ENCODE measurements at regions not wholly inside any gene's neighbourhood (a gene's known extent, or its start where the extent isn't known, plus 50 kb on each side); places are given as distances from the start of the nearest gene placed in this dataset.
"Not testable (repeated sequence)": the region's sequence is repeated elsewhere in the genome, so short reads cannot be mapped to it uniquely, and the experiment has no call there.

GRCh38 chr5:104831515-104831914 is 1268.9 kb upstream of the NUDT12 start:
- H3K36me3 Mint-ChIP-seq (ENCODE audit: low read depth); CTCF ChIA-PET; H3K27me3 Mint-ChIP-seq (ENCODE audit: low read depth); H3K27ac Mint-ChIP-seq; intact Hi-C loops (cut with micrococcal nuclease); H3K4me3 Mint-ChIP-seq; H3K4me1 Mint-ChIP-seq (ENCODE audit: low read depth); H3K9me3 Mint-ChIP-seq; DNase-seq: not testable (repeated sequence)

GRCh38 chr5:104821606-104822005 is 1259.0 kb upstream of the NUDT12 start:
- CTCF ChIA-PET: no interaction called here
- H3K9me3 Mint-ChIP-seq: no peaks in the 10 kb centered on the region
- H3K36me3 Mint-ChIP-seq (ENCODE audit: low read depth): no peaks in the 10 kb centered on the region
- no peak overlapping the region for H3K4me3 Mint-ChIP-seq
- H3K4me1 Mint-ChIP-seq (ENCODE audit: low read depth): no peaks in the 10 kb centered on the region
- intact Hi-C loops (cut with micrococcal nuclease): no loop called here
- DNase-seq: no peak
- H3K27ac Mint-ChIP-seq: no peak overlapping the region
- H3K27me3 Mint-ChIP-seq (ENCODE audit: low read depth): no peaks in the 10 kb centered on the region

GRCh38 chr5:104817127-104817526 is 1254.5 kb upstream of the NUDT12 start:
- CTCF ChIA-PET: no interaction called here
- peaks cover 6% of the 10 kb centered on the region for H3K9me3 Mint-ChIP-seq
- no peak for DNase-seq
- intact Hi-C loops (cut with micrococcal nuclease): no loop called here
- H3K27me3 Mint-ChIP-seq (ENCODE audit: low read depth): no peaks in the 10 kb centered on the region
- H3K36me3 Mint-ChIP-seq (ENCODE audit: low read depth): no peaks in the 10 kb centered on the region
- no peaks in the 10 kb centered on the region for H3K4me1 Mint-ChIP-seq (ENCODE audit: low read depth)
- H3K4me3 Mint-ChIP-seq: no peak overlapping the region
- no peak overlapping the region for H3K27ac Mint-ChIP-seq

- Mint-ChIP-seq H3K4me1 (ENCODE audit: low read depth) (no peaks in the 10 kb centered on the region), H3K27me3 (ENCODE audit: low read depth) (no peaks in the 10 kb centered on the region), H3K4me3 (no peak overlapping the region), H3K27ac (no peak overlapping the region), H3K9me3 (peaks cover 6% of the 10 kb centered on the region), H3K36me3 (ENCODE audit: low read depth) (no peaks in the 10 kb centered on the region)
- DNase-seq: no peak
- CTCF ChIA-PET: no interaction called here
- intact Hi-C loops (cut with micrococcal nuclease): no loop called here
These were observed 1252.6 kb upstream of the NUDT12 start for GRCh38 chr5:104815212-104815611.

GRCh38 chr5:104800440-104801048 is 1238.0 kb upstream of the NUDT12 start:
- no peak for DNase-seq
- H3K4me1 Mint-ChIP-seq (ENCODE audit: low read depth): no peaks in the 10 kb centered on the region
- H3K36me3 Mint-ChIP-seq (ENCODE audit: low read depth): no peaks in the 10 kb centered on the region
- intact Hi-C loops (cut with micrococcal nuclease): no loop called here
- no peaks in the 10 kb centered on the region for H3K27me3 Mint-ChIP-seq (ENCODE audit: low read depth)
- H3K9me3 Mint-ChIP-seq: peaks cover 7% of the 10 kb centered on the region
- H3K27ac Mint-ChIP-seq: no peak overlapping the region
- no peak overlapping the region for H3K4me3 Mint-ChIP-seq
- CTCF ChIA-PET: no interaction called here

GRCh38 chr5:104793755-104794080 is 1231.1 kb upstream of the NUDT12 start:
- Mint-ChIP-seq H3K27me3 (ENCODE audit: low read depth) (no peaks in the 10 kb centered on the region), H3K9me3 (peaks cover 2% of the 10 kb centered on the region), H3K27ac (no peak overlapping the region), H3K4me1 (ENCODE audit: low read depth) (no peaks in the 10 kb centered on the region), H3K36me3 (ENCODE audit: low read depth) (no peaks in the 10 kb centered on the region), H3K4me3 (no peak overlapping the region)
- DNase-seq: no peak
- intact Hi-C loops (cut with micrococcal nuclease): no loop called here
- CTCF ChIA-PET: no interaction called here

- peaks cover 2% of the 10 kb centered on the region for H3K9me3 Mint-ChIP-seq
- no peak for DNase-seq
- H3K4me1 Mint-ChIP-seq (ENCODE audit: low read depth): no peaks in the 10 kb centered on the region
- no peak overlapping the region for H3K27ac Mint-ChIP-seq
- H3K4me3 Mint-ChIP-seq: no peak overlapping the region
- CTCF ChIA-PET: no interaction called here
- intact Hi-C loops (cut with micrococcal nuclease): no loop called here
- no peaks in the 10 kb centered on the region for H3K27me3 Mint-ChIP-seq (ENCODE audit: low read depth)
- no peaks in the 10 kb centered on the region for H3K36me3 Mint-ChIP-seq (ENCODE audit: low read depth)
These were observed 1230.6 kb upstream of the NUDT12 start for GRCh38 chr5:104793031-104793754.

GRCh38 chr5:104789366-104789765 is 1226.8 kb upstream of the NUDT12 start:
- Mint-ChIP-seq H3K4me3 (no peak overlapping the region), H3K4me1 (ENCODE audit: low read depth) (no peaks in the 10 kb centered on the region), H3K27ac (no peak overlapping the region), H3K27me3 (ENCODE audit: low read depth) (no peaks in the 10 kb centered on the region), H3K36me3 (ENCODE audit: low read depth) (peaks cover 1% of the 10 kb centered on the region), H3K9me3 (peaks cover 9% of the 10 kb centered on the region)
- intact Hi-C loops (cut with micrococcal nuclease): no loop called here
- no peak for DNase-seq
- CTCF ChIA-PET: no interaction called here

- H3K9me3 Mint-ChIP-seq: peaks cover 10% of the 10 kb centered on the region
- H3K27ac Mint-ChIP-seq: no peak overlapping the region
- CTCF ChIA-PET: no interaction called here
- H3K36me3 Mint-ChIP-seq (ENCODE audit: low read depth): peaks cover 1% of the 10 kb centered on the region
- intact Hi-C loops (cut with micrococcal nuclease): no loop called here
- H3K4me3 Mint-ChIP-seq: no peak overlapping the region
- no peak for DNase-seq
- no peaks in the 10 kb centered on the region for H3K4me1 Mint-ChIP-seq (ENCODE audit: low read depth)
- no peaks in the 10 kb centered on the region for H3K27me3 Mint-ChIP-seq (ENCODE audit: low read depth)
These were observed 1222.5 kb upstream of the NUDT12 start for GRCh38 chr5:104785097-104785496.

GRCh38 chr5:104774372-104774771 is 1211.8 kb upstream of the NUDT12 start:
- CTCF ChIA-PET: no interaction called here
- intact Hi-C loops (cut with micrococcal nuclease): no loop called here

GRCh38 chr5:104764197-104764596 is 1201.6 kb upstream of the NUDT12 start:
- CTCF ChIA-PET: interaction anchor here (0.7 kb wide), 1 partner anchor 17 kb away, joined by 3 read pairs; no protein-coding TSS in a partner anchor
- DNase-seq: no peak
- Mint-ChIP-seq H3K9me3 (peaks cover 3% of the 10 kb centered on the region), H3K36me3 (ENCODE audit: low read depth) (no peaks in the 10 kb centered on the region), H3K4me3 (no peak overlapping the region), H3K27me3 (ENCODE audit: low read depth) (no peaks in the 10 kb centered on the region), H3K4me1 (ENCODE audit: low read depth) (no peaks in the 10 kb centered on the region), H3K27ac (no peak overlapping the region)
- intact Hi-C loops (cut with micrococcal nuclease): no loop called here

More at GRCh38 chr5:104774372-104774771, 1211.8 kb upstream of the NUDT12 start:
- H3K27ac Mint-ChIP-seq: no peak overlapping the region
- H3K36me3 Mint-ChIP-seq (ENCODE audit: low read depth): peaks cover 1% of the 10 kb centered on the region
- H3K9me3 Mint-ChIP-seq: no peaks in the 10 kb centered on the region
- H3K27me3 Mint-ChIP-seq (ENCODE audit: low read depth): no peaks in the 10 kb centered on the region
- no peak overlapping the region for H3K4me3 Mint-ChIP-seq
- DNase-seq: no peak
- no peaks in the 10 kb centered on the region for H3K4me1 Mint-ChIP-seq (ENCODE audit: low read depth)

- Mint-ChIP-seq H3K4me3 (no peak overlapping the region), H3K4me1 (ENCODE audit: low read depth) (no peaks in the 10 kb centered on the region), H3K27ac (no peak overlapping the region), H3K36me3 (ENCODE audit: low read depth) (no peaks in the 10 kb centered on the region), H3K27me3 (ENCODE audit: low read depth) (no peaks in the 10 kb centered on the region), H3K9me3 (peaks cover 2% of the 10 kb centered on the region)
- intact Hi-C loops (cut with micrococcal nuclease): no loop called here
- no peak for DNase-seq
- CTCF ChIA-PET: interaction anchor here (0.8 kb wide), 1 partner anchor 267 kb away, joined by 3 read pairs; no protein-coding TSS in a partner anchor
These were observed 1200.6 kb upstream of the NUDT12 start for GRCh38 chr5:104763216-104763615.

- no peak for DNase-seq
- no peaks in the 10 kb centered on the region for H3K27me3 Mint-ChIP-seq (ENCODE audit: low read depth)
- H3K36me3 Mint-ChIP-seq (ENCODE audit: low read depth): no peaks in the 10 kb centered on the region
- H3K9me3 Mint-ChIP-seq: no peaks in the 10 kb centered on the region
- H3K4me1 Mint-ChIP-seq (ENCODE audit: low read depth): no peaks in the 10 kb centered on the region
- CTCF ChIA-PET: no interaction called here
- no peak overlapping the region for H3K4me3 Mint-ChIP-seq
- intact Hi-C loops (cut with micrococcal nuclease): no loop called here
- no peak overlapping the region for H3K27ac Mint-ChIP-seq
These were observed 1195.3 kb upstream of the NUDT12 start for GRCh38 chr5:104757915-104758314.

All from activated naive CD4-positive, alpha-beta T cell treated with anti-CD3 and anti-CD28 coated beads for 36 hours (primary cell).